H1 (cell line): ENCODE measurements at regions not wholly inside any gene's neighbourhood (a gene's known extent, or its start where the extent isn't known, plus 50 kb on each side); places are given as distances from the start of the nearest gene placed in this dataset.

ENCODE experiments used
- CTCF ChIA-PET: fragments of 300-600 bp; sonication (Branson Sonifier 250); formaldehyde crosslinking; loops from one replicate; lab custom pipeline; 2021; ENCODE audit not compliant: partially characterized antibody; lab: Charles Lee
- POLR2A ChIA-PET: fragments of 300-600 bp; sonication (Branson Sonifier 250); formaldehyde crosslinking; loops from one replicate; lab custom pipeline; 2021; ENCODE audit warnings: inconsistent platforms; ENCODE audit not compliant: partially characterized antibody; lab: Charles Lee
- DNase-seq, 2 experiments: peaks; one replicate each; pipeline versions ENCODE4 v3.0.0 to v3.0.0-alpha.2; 2010 to 2022; ENCODE audit warnings: low spot score in 2 of 2, low read depth in 1 of 2, mixed read lengths in 1 of 2
- FAIRE-seq: peaks from 2 replicates; lab custom pipeline; 2011; peaks lifted over from hg19 to GRCh38; lab: Jason Lieb, UNC
- H2AFZ ChIP-seq: 2 replicates; pipeline ENCODE4 v1.8.1; 2012; ENCODE audit warnings: low read length, inconsistent platforms
- H2AK5ac ChIP-seq: 2 replicates; pipeline ENCODE4 v1.6.1; 2013; ENCODE audit warnings: low read depth, low read length
- H2BK120ac ChIP-seq: replicated peaks from 2 replicates; pipeline ENCODE3; 2013; ENCODE audit warnings: low read depth, low read length, inconsistent platforms
- H2BK12ac ChIP-seq: 2 replicates; pipeline ENCODE4 v1.6.1; 2013; ENCODE audit warnings: low read depth, low read length
- H2BK15ac ChIP-seq: 2 replicates; pipeline ENCODE4 v1.6.1; 2013; ENCODE audit warnings: low read length
- H2BK20ac ChIP-seq: 2 replicates; pipeline ENCODE4 v1.6.1; 2013; ENCODE audit warnings: low read length
- H2BK5ac ChIP-seq: 2 replicates; pipeline ENCODE4 v1.6.1; 2013; ENCODE audit warnings: low read depth, low read length
- H3K14ac ChIP-seq: 2 replicates; pipeline ENCODE4 v1.6.1; 2013; ENCODE audit warnings: inconsistent platforms; ENCODE audit not compliant: insufficient read length
- H3K18ac ChIP-seq: 2 replicates; pipeline ENCODE4 v1.6.1; 2013; ENCODE audit warnings: low read length; ENCODE audit errors: extremely low read depth
- H3K23ac ChIP-seq: 2 replicates; pipeline ENCODE4 v1.6.1; 2013; ENCODE audit warnings: inconsistent platforms; ENCODE audit not compliant: insufficient read length
- H3K23me2 ChIP-seq: 2 replicates; pipeline ENCODE4 v1.6.1; 2013; ENCODE audit warnings: low read depth, low read length
- H3K27ac ChIP-seq: 2 replicates; pipeline ENCODE4 v1.6.1; 2011; ENCODE audit warnings: low read depth, low read length, inconsistent platforms
- H3K27me3 ChIP-seq, 4 experiments: replicated peaks in 1 of 4; 1 replicate in 1 of 4; 2 replicates in 3 of 4; pipeline versions ENCODE4 v1.6.1 to v1.8.1; 2011 to 2013; ENCODE audit warnings: low read length in 3 of 4, mild to moderate bottlenecking in 3 of 4, inconsistent platforms in 2 of 4, mixed read lengths in 2 of 4, moderate library complexity in 1 of 4; ENCODE audit not compliant: control insufficient read depth in 3 of 4, insufficient read depth in 3 of 4; ENCODE audit errors: extremely low read depth in 1 of 4
- H3K36me3 ChIP-seq, 4 experiments: 2 replicates each; pipeline versions ENCODE4 v1.6.1 to v1.8.1; 2011 to 2013; ENCODE audit warnings: mild to moderate bottlenecking in 4 of 4, low read length in 3 of 4, moderate library complexity in 2 of 4, control low read depth in 1 of 4, inconsistent platforms in 1 of 4; ENCODE audit not compliant: insufficient read depth in 4 of 4, control insufficient read depth in 2 of 4
- H3K4ac ChIP-seq: replicated peaks from 2 replicates; pipeline ENCODE3; 2013; ENCODE audit warnings: low read length, low read depth, mixed read lengths, inconsistent platforms; ENCODE audit not compliant: insufficient read length
- H3K4me1 ChIP-seq, 4 experiments: replicated peaks in 1 of 4; 1 replicate in 1 of 4; 2 replicates in 3 of 4; pipeline versions ENCODE4 v1.6.1 to v1.8.1; 2011 to 2013; ENCODE audit warnings: low read length in 3 of 4, inconsistent platforms in 2 of 4, mixed read lengths in 1 of 4; ENCODE audit not compliant: insufficient read depth in 4 of 4, control insufficient read depth in 3 of 4
- H3K4me2 ChIP-seq, 2 experiments: 2 replicates each; pipeline versions ENCODE4 v1.6.1 to v1.8.1; 2011 to 2013; ENCODE audit warnings: low read depth in 2 of 2, low read length in 2 of 2, control low read depth in 1 of 2, inconsistent platforms in 1 of 2, mild to moderate bottlenecking in 1 of 2; ENCODE audit not compliant: insufficient read depth in 1 of 2
- H3K4me3 ChIP-seq, 4 experiments: fragments of 200-600, 300-600 bp in 1 of 4; sonication (generic), shearing (Covaris generic), sonication (Bioruptor Twin) in 1 of 4; 2 replicates each; pipeline versions ENCODE4 v1.5.1 to v1.8.1; 2011 to 2016; ENCODE audit warnings: low read length in 4 of 4, low read depth in 3 of 4, control low read depth in 2 of 4, inconsistent platforms in 2 of 4, mild to moderate bottlenecking in 2 of 4, mixed read lengths in 1 of 4, moderate library complexity in 1 of 4; ENCODE audit not compliant: insufficient read depth in 2 of 4; ENCODE audit errors: extremely low read depth in 1 of 4
- H3K56ac ChIP-seq: replicated peaks from 2 replicates; pipeline ENCODE3; 2013; ENCODE audit warnings: low read depth, mild to moderate bottlenecking, mixed read lengths, low read length, inconsistent platforms; ENCODE audit not compliant: insufficient read length
- H3K79me1 ChIP-seq: 2 replicates; pipeline ENCODE4 v1.6.1; 2013; ENCODE audit warnings: low read depth, low read length, control low read depth
- H3K79me2 ChIP-seq, 2 experiments: 2 replicates each; pipeline versions ENCODE4 v1.6.1 to v1.8.1; 2012 to 2013; ENCODE audit warnings: low read length in 2 of 2, mild to moderate bottlenecking in 2 of 2, inconsistent platforms in 1 of 2; ENCODE audit not compliant: insufficient read depth in 2 of 2, control insufficient read depth in 1 of 2
- H3K9ac ChIP-seq, 4 experiments: replicated peaks in 1 of 4; 1 replicate in 1 of 4; 2 replicates in 3 of 4; pipeline versions ENCODE4 v1.6.1 to v1.8.1; 2011 to 2013; ENCODE audit warnings: low read depth in 3 of 4, low read length in 3 of 4, control low read depth in 2 of 4, mild to moderate bottlenecking in 2 of 4, moderate library complexity in 2 of 4, inconsistent platforms in 1 of 4; ENCODE audit errors: extremely low read depth in 1 of 4
- H3K9me3 ChIP-seq, 2 experiments: 2 replicates each; pipeline versions ENCODE4 v1.6.1 to v1.8.1; 2012 to 2013; ENCODE audit warnings: mild to moderate bottlenecking in 2 of 2, moderate library complexity in 2 of 2, control low read depth in 1 of 2, inconsistent platforms in 1 of 2, low read depth in 1 of 2, low read length in 1 of 2, mixed read lengths in 1 of 2; ENCODE audit not compliant: insufficient read depth in 2 of 2
- H4K20me1 ChIP-seq, 2 experiments: replicated peaks in 1 of 2; 2 replicates each; pipeline versions ENCODE3 to v1.8.1; 2011 to 2013; ENCODE audit warnings: inconsistent platforms in 2 of 2, low read length in 2 of 2, mild to moderate bottlenecking in 1 of 2; ENCODE audit not compliant: insufficient read depth in 2 of 2, control insufficient read depth in 1 of 2
- H4K5ac ChIP-seq: 2 replicates; pipeline ENCODE4 v1.6.1; 2013; ENCODE audit warnings: low read length, low read depth, mixed read lengths, inconsistent platforms; ENCODE audit not compliant: insufficient read length
- H4K8ac ChIP-seq: 2 replicates; pipeline ENCODE4 v1.8.0; 2013; ENCODE audit warnings: mild to moderate bottlenecking, moderate library complexity, low read length, inconsistent platforms; ENCODE audit not compliant: insufficient read depth; ENCODE audit errors: extremely low read depth
- H4K91ac ChIP-seq: replicated peaks from 2 replicates; pipeline ENCODE3; 2013; ENCODE audit warnings: low read length, mixed read lengths, inconsistent platforms; ENCODE audit not compliant: insufficient read length
- SIN3A ChIP-seq, 2 experiments: IDR thresholded peaks in 1 of 2; conservative IDR thresholded peaks in 1 of 2; 2 replicates each; pipeline ENCODE4 v1.6.1; 2011 to 2012; ENCODE audit warnings: low read length in 2 of 2, improper control_type of control experiment in 1 of 2, low read depth in 1 of 2, mild to moderate bottlenecking in 1 of 2
- WGBS, 2 experiments: shearing (Covaris generic) in 1 of 2; methylation state at CpG; one replicate each; pipeline versions ENCODE4 v1.1.6 to v1.1.7; 2013 to 2015; ENCODE audit warnings: low lambda C conversion rate in 2 of 2, mixed read lengths in 2 of 2, inconsistent platforms in 1 of 2, low coverage in 1 of 2, missing lambda C conversion rate in 1 of 2; ENCODE audit not compliant: insufficient replicate concordance in 2 of 2, insufficient coverage in 1 of 2, insufficient read length in 1 of 2; ENCODE audit errors: extremely low coverage in 1 of 2, missing lambda C conversion rate in 1 of 2; 5-methylcytosine and 5-hydroxymethylcytosine counted together

GRCh38 chr9:105059252-105059651, 131.3 kb upstream of the ABCA1 start:
- no peak overlapping the region for H3K56ac ChIP-seq
- CTCF ChIA-PET, result interaction anchor here (0.6 to 1.1 kb wide), 5 partner anchors 19 to 230 kb away, joined by 3 read pairs; no protein-coding TSS in a partner anchor
- 88% methylated on average over 1 of the region's 1 CpG; no CpG with 5 or more reads in 1 of the 2 experiments for WGBS, 2 experiments
- TF ChIP-seq SIN3A (conservative IDR thresholded peaks at IDR 0.05 in 1 of 2, IDR thresholded peaks at IDR 0.05 in 1 of 2; ENCODE audit: low read depth in 1 of 2, low read length in 2 of 2), result no peak

More at GRCh38 chr9:105059252-105059651, 131.3 kb upstream of the ABCA1 start:
- Histone ChIP-seq H3K23ac (no peak overlapping the region), H3K27me3 (no peaks in the 10 kb centered on the region), H3K9ac (no peak overlapping the region), H3K4ac (no peak overlapping the region), H2AK5ac (no peak overlapping the region), H2BK5ac (no peak overlapping the region), H3K36me3 (no peaks in the 10 kb centered on the region), H3K14ac (no peak overlapping the region), H2BK15ac (no peak overlapping the region), H4K20me1 (no peaks in the 10 kb centered on the region), H3K18ac (no peak overlapping the region), H4K91ac (no peak overlapping the region), H2BK12ac (no peak overlapping the region), H3K9me3 (no peaks in the 10 kb centered on the region), H4K8ac (no peak overlapping the region), H2BK20ac (no peak overlapping the region), H3K4me3 (no peak overlapping the region), H4K5ac (no peak overlapping the region), H3K27ac (no peak overlapping the region), H2AFZ (no peak overlapping the region), H2BK120ac (no peak overlapping the region), H3K79me1 (no peaks in the 10 kb centered on the region), H3K4me1 (peaks cover 0 to 4% (median 3%) of the 10 kb centered on the region in 4 experiments; a peak in 4 of 7 replicates), H3K79me2 (no peaks in the 10 kb centered on the region), H3K4me2 (no peak overlapping the region), H3K23me2 (no peaks in the 10 kb centered on the region; the same call in 1 of the 2 replicates)
- DNase-seq (no peak), FAIRE-seq (no peak)
- POLR2A ChIA-PET, result no interaction called here
